ENCODE measurements at regions not wholly inside any gene's neighbourhood (a gene's known extent, or its start where the extent isn't known, plus 50 kb on each side); places are given as distances from the start of the nearest gene placed in this dataset.

DNA sequence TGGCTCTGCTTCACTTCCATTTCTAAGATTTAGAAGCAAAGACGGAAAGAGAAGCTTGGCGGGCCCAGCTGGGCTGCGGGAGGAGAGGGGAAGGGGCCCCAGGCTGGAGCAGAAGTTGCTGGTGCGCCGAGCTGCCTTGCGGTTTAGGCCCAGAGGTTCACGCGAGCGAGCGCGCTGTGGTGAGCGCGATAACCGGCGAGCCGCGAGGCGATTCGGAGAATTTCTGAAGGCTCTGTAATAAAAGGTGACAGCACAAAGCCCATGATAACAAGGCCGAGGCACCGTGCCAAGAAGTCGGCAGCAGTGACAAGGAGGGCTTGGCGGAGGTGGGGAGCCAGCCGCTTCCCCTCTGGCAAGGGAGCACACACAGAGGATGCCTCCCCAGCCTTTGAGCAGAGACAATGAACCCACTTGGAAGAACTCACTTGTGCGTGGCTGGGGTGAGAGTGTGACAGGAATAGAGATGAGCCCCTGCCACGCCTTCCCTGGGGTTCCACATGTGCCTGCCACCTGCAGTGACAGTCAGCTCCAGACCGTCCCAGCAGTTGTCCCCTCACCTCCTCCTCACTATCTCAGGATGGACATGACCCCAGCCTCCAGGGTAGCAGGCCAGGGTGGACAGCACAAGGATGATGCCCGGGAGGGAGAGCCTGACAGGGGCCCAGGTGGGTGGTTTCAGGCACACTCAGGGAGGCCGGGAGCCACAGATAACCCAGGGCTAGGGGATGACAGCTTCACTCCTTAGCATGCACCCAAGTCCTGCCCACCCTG lies 315.2 kb downstream of the UACA start:
- no peak for TF ChIP-seq POLR2A (IDR thresholded peaks at IDR 0.05; ENCODE audit: low read depth, low read length)
- TF ChIP-seq, protein P1, sequence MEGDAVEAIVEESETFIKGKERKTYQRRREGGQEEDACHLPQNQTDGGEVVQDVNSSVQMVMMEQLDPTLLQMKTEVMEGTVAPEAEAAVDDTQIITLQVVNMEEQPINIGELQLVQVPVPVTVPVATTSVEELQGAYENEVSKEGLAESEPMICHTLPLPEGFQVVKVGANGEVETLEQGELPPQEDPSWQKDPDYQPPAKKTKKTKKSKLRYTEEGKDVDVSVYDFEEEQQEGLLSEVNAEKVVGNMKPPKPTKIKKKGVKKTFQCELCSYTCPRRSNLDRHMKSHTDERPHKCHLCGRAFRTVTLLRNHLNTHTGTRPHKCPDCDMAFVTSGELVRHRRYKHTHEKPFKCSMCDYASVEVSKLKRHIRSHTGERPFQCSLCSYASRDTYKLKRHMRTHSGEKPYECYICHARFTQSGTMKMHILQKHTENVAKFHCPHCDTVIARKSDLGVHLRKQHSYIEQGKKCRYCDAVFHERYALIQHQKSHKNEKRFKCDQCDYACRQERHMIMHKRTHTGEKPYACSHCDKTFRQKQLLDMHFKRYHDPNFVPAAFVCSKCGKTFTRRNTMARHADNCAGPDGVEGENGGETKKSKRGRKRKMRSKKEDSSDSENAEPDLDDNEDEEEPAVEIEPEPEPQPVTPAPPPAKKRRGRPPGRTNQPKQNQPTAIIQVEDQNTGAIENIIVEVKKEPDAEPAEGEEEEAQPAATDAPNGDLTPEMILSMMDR (conservative IDR thresholded peaks at IDR 0.05; ENCODE audit: low read depth, low read length) = no peak
- TF ChIP-seq CEBPB (IDR thresholded peaks at IDR 0.05; ENCODE audit: low read depth, low read length) = no peak
- TF ChIP-seq MXI1 (IDR thresholded peaks at IDR 0.05; ENCODE audit: borderline replicate concordance, low read depth, low read length) = no peak
- no peak for TF ChIP-seq MAFK (IDR thresholded peaks at IDR 0.05; ENCODE audit: low read depth, low read length)
- no peak for TF ChIP-seq RAD21 (IDR thresholded peaks at IDR 0.05; ENCODE audit: low read length)
- no peak for TF ChIP-seq SMC3 (IDR thresholded peaks at IDR 0.05; ENCODE audit: low read depth, low read length)
- no peak for TF ChIP-seq RCOR1 (IDR thresholded peaks at IDR 0.05; ENCODE audit: insufficient replicate concordance, low read length)
- TF ChIP-seq, protein P2, sequence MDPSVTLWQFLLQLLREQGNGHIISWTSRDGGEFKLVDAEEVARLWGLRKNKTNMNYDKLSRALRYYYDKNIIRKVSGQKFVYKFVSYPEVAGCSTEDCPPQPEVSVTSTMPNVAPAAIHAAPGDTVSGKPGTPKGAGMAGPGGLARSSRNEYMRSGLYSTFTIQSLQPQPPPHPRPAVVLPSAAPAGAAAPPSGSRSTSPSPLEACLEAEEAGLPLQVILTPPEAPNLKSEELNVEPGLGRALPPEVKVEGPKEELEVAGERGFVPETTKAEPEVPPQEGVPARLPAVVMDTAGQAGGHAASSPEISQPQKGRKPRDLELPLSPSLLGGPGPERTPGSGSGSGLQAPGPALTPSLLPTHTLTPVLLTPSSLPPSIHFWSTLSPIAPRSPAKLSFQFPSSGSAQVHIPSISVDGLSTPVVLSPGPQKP (IDR thresholded peaks at IDR 0.05; ENCODE audit: borderline replicate concordance, low read depth, low read length) = no peak
- no peak for TF ChIP-seq MAZ (IDR thresholded peaks at IDR 0.05; ENCODE audit: borderline replicate concordance, low read depth, low read length)
